ENCODE measurements at regions not wholly inside any gene's neighbourhood (a gene's known extent, or its start where the extent isn't known, plus 50 kb on each side); places are given as distances from the start of the nearest gene placed in this dataset.
"Not testable (repeated sequence)": the region's sequence is repeated elsewhere in the genome, so short reads cannot be mapped to it uniquely, and the experiment has no call there.

DNA sequence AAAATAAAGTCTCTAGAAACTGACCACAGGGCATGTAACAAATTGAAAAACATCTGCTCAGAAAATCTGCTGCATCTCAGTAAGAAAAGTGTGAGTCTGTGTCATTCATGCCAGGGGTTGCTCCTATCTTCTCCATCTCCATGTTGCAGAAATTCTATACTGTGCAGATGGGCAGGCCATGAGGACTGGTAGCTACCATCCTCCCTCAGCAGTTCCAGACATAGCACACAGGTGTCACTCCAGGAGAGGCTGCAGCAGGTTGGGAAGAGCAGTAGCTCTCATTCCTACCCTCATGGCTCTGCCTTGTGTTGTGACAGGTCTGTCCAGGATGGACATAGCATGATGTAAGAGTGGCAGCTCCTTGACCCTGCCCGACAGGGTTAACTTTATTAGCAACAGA is 173.4 kb downstream of the NDUFS4 start:
- DNase-seq, result peak; percentile 5

DNA sequence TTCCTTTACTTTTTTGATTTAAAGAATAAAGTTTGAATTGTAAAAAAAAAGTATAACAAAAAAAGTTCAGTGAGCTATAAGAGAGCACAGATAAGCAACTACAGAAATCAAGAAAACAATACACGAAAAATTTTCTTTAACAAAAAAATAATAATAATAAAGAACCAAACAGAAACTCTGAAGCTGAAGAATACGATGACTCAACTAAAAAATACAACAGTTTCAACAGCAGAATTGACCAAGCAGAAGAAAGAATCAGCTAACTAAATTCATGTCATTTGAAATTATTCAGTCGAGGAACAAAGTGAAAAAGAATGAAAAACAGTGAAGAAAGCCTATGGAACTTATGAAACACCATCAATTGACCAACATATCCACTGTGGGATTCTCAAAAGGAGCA is 177.7 kb downstream of the NDUFS4 start:
- no peak for DNase-seq

DNA sequence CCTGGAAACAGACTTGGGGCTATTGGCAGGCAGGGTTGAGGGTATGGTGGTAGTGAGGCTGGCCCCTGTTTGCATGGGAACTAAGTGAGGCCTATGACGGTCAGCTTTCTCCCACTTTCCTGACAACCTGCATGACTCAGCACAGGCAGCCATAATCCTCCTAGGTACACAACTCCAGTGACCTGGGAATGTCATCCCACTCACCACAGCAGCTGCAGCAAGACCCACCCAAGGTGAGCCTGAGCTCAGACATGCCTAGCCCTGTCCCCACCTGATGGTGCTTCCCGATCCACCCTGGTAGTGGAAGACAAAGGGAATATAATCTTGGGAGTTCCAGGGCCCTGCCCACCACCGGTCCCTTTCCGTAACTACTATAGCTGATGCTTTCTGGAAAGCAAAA is 178.7 kb downstream of the NDUFS4 start:
- no peak for DNase-seq

DNA sequence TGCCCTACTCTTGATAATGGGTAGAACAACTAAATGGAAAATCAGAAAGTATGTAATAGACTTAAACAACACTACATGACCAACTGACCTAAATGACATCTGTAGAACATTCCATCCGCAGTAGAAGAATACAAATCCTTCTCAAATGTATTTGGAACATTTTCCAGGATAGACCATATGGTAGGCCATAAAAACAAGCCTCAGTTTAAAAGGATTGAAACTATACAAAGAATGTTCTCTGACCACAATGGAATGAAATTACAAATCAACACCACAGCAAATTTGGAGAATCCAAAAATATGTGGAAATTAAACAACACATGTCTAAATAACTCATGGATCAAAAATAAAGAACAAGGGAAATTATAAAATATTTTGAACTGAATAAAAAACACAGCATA is 189.2 kb downstream of the NDUFS4 start:
- DNase-seq, result no peak

DNA sequence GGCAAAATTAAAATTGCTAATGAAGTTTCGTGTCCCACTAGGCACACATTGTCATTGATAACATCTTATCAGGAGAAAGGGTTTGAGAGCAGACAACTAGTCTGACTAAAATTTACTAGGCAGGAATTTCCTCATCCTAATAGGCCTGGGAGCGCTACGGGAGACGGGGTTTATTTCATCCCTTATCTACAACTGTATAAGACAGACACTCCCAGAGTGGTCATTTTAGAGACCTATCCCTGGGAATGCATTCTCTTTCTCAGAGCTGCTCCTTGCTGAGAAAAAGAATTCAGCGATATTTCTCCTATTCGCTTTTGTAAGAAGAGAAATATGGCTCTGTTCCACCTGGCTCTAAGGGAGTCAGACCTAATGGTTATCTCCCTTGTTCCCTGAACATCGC is 191.8 kb downstream of the NDUFS4 start:
- not testable (repeated sequence) for DNase-seq

DNA sequence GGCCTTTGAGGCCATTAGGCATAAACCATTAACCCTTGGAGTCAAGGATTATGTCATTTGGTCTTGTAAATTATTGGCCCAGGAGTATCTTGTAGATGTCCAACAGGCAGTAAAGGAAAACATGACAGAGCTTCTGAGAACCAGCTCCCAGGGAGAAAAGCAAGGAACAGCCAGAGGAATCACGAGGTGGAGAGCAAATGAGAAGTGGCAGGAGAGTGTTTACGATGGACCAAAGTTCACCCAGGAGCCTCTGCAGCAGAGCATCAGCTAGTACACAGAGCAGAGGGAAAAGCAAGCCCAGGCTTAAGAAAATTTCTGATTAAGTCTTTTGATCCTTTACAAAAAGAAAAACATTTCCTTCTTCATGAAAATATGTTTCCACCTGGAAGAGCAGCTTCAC is 206.2 kb downstream of the NDUFS4 start:
- DNase-seq, result no peak

DNA sequence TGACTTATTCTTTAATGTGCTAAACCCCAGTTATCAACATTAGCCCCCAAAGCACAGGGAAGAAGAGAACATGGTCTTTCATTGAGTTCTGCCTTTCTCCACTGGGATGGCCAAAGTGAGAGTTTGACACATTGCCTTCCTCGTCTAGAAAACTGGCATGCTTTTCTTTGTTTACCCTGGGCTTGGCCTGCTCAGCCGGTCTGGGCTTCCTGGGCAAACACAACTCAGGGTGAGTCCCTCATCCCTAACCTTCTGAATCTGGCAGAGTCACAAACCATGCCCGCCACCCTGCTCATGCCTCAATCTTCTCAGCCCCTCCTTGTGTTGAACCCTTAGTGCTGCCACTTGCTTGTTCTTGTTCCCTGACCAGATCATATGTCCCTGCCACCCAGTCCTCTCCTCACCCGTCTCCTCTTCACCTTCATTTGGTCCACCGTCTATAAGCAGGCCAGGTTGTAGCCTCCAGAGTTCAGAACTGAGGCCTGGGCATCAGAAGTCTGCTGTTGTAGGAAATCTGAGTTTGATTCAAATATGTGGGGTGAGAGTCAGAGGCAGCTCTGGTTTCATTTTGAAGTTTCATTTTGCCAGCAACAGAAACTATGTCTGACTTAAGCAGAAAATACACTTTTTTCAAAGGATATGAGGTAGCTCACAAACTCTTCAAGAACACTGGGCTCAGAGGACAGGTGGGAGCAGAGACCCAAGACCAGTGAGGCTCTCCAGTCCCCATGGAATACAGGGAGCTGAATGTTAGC is 217.6 kb downstream of the NDUFS4 start:
- no peak for DNase-seq

DNA sequence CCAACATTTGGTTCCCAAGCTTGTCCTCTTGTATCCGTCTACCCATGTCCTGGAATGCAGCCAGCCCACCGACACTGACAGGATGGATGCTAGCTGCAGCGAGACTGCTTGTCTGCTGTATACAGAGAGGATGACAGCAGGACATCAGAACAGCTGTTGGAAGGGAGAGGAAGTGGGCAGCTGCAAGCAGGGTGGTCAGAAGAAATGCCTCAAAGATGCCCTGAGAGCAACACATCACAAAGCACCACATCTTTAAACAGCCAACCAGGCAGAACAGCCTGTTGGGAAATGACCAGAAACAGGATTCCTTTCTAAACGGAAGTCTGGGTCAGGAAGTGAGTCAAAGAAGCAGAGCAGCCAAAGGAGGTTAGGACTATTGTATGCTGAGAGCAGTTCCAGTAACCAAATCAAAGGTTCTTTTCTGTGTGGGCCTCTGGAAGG is 219.1 kb downstream of the NDUFS4 start:
- DNase-seq, result peak; percentile 79

DNA sequence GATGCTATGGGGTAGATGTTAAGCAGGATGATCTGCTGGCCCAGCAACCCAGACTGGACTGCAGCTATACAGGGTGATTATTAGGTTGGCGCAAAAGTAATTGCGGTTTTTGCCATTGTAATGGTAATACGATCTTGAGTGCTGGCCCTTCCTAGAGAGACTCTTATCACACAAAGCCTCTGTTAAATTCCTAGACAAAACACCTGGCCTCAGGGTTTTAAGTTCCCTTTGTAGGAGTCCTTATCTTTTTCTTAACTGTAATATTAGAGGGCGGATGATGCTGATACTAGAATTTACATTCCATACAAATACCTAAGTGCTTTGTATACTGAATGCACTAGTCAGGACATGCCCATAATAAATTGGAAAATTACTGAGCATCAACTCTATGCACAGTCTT is 222.2 kb downstream of the NDUFS4 start:
- no peak for DNase-seq

DNA sequence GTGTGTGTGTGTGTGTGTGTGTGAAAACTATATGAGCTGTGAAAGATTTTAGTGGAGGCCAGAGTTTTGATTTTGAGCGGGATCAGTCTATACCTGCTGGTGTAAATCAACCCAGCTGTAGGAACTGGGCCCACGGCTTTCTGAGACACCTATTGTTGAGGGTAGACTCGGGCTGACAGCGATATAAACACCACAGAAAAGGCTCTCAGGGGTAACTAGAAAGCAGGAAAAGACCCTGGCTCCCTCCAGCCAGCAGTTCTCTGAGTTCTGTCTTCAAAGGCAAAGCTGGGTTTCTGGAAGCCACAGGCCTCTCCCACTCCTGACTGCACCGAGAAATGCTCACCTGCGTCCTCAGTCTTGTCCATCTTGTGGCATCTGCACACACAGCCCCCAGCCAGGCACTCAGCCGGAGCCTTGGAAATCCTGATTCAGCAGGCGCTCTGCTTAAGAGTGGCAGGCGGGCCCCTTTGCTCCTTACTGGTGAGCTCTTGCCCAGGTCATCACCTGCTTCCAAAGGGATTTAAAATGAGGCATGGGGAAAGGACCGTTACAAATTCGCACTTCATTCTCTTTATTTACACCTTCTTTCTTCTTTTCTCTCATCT is 223.3 kb downstream of the NDUFS4 start:
- DNase-seq, result no peak

DNA sequence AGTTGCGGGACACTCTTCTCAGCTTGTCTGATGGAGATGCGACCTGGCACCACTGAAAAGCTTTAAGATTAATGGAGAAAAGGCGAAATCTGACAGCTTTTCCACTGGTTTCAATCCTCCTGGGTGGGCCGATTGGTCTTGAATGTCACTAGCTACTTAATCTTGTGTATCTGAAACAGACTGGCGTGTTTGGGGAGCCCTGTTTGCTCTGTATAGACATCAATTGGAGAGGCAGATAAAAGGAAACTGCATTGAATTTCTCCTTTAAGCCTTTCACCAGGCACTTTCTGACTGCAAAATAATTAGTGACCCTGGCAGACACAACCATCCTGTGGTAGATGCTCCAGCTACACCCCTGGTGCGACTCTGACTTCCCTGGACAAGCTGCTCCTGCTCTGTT is 224.2 kb downstream of the NDUFS4 start:
- DNase-seq, result no peak

DNA sequence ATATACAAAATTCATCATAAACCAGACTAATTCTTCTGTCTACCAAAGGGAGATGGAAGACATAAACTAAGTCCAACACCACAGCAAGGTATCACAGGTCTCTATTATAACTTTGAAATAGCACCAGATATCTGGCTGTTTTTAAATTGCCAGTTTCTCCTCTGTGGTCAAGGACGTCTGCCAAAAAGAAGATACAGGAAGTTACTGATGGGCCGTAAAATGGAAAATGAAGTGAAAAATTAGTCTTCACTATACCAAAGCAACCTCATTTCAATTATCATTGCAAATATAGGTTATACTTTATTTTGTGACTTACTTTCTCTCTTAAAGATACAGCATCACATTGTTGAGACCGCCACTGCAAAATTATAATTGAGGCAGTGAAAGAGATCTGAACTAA is 225.5 kb downstream of the NDUFS4 start:
- DNase-seq, result no peak

DNA sequence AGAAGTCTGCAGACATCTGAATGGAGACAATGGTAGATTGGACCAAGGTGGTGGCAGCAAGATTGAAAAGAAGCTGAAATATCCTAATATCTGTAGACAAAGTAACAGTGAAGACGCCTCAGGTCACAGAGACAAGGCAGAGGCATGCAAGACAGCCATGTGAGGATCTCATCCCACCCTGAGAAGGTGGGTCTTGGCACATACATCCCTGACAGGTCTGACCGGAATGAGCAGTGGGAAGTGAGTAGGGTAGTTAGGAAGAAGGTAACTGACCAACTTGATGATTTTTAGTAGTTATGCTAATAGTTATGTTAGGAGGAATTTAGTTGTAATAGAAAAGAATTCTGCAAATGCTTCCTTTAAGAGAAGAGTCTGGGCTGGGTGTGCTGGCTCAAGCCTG is 229.6 kb downstream of the NDUFS4 start:
- DNase-seq, result no peak

DNA sequence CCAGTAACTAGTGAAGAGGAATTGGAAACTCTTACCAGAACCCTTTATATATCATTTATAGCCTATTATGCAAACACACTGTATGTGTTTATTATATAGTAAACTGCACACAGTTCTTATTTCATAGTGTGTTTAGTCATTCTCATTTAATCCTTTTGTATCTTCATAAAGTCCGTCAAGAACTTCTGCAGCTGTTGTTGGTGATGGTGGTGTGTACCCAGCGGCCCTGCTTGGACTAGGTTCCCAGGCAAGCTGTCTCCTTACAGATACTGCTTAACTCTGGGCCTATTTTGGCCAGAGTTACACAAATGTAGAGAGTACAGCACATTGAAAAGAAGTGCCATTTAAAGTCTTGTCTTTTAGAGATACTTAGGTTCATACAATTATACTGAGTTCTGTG is 231.9 kb downstream of the NDUFS4 start:
- no peak for DNase-seq

DNA sequence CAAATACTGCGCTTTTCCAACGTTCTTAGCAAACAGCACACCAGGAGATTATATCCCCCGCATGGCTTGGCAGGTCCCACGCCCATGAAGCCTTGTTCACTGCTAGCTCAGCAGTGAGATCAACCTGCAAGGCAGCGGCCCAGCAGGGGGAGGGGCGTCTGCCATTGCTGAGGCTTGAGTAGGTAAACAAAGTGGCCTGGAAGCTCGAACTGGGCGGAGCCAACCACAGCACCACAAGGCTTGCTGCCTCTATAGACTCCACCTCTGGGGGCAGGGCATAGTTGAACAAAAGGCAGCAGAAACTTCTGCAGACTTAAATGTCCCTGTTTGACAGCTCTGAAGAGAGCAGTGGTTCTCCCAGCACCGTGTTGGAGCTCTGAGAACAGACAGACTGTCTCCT is 239.2 kb downstream of the NDUFS4 start:
- not testable (repeated sequence) for DNase-seq

DNA sequence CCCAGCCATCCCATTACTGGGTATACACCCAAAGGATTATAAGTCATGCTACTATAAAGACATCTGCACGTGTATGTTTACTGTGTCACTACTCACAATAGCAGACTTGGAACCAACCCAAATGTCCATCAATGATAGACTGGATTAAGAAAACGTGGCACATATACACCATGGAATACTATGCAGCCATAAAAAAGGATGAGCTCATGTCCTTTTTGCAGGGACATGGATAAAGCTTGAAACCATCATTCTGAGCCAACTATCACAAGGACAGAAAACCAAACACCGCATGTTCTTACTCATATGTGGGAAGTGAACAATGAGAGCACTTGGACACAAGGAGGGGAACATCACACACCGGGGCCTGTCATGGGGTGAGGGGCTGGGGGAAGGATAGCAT is 248.0 kb downstream of the NDUFS4 start:
- not testable (repeated sequence) for DNase-seq

DNA sequence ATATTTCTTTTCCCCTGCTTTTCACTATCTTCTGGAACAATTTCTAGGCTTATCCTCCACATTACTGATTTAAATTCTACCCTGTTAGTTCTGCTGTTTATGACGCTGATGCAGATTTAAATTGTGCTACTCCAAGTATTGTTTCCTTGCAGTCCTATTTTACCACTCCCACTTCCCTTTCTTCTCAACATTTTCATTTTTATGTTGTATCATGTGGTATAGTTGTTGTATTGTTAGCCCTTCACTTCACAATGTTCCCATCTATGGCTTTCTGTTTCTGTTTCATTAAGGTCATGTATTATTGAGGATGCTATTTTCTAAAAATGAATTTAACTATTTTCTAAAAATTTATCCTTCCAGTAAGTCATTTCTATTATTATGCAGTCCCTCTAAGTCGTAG is 254.4 kb downstream of the NDUFS4 start:
- DNase-seq, result no peak

DNA sequence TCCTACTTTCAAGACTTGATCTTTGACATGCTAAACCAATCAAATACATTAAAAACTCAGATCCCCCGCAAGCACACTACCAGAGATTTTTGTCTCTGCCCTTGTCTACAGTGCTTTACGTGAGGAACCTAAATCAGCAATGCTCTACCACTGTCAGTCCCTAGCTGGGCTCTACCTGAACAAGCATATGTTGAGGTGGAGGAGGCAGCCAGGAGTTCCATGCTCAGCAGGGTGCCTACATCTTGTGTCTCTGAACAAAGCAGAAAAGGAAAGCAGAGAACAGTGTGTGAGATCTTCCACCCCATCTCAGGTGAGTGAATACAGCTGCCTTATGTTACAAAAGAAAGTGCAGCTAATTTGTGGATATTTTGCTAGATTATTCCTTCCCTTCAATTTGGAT is 255.0 kb downstream of the NDUFS4 start:
- no peak for DNase-seq

DNA sequence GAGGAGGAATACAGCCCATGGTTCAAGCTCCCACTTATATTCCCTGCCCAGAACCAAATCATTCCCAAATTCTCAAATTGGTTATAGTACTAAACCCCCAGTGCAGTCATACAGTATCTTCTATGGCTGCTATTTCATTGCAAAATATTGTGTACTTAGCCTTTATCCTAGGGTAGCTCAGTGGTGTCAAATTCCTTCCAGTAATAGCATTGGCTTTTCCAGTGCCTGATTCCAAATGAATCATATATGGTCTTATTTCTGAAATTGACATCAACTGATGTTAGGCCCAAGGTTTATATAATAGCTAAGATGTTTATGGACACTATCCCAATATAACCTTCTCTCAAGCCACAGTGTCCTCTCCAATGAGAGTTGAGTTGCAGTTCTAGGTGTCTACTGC is 256.7 kb downstream of the NDUFS4 start:
- no peak for DNase-seq

DNA sequence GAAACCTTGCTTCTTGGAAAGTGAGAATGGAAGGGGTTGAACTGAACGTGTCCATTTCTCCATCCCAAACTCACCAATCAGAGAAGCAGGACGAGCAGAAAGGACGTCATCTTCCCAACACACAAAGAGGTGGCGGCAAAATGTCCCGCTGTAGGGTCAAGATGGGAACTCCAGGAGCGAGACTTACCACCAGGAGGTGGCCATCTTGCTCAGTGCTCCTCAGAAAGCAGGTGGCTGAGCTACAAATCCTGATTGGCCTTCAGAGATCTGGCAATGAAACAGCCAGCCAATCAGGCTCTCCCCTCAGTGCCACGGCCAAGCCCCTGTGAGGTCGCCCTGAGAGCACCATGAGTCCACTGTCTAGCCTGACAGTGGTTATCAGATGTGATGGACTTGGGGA is 259.0 kb downstream of the NDUFS4 start:
- no peak for DNase-seq

DNA sequence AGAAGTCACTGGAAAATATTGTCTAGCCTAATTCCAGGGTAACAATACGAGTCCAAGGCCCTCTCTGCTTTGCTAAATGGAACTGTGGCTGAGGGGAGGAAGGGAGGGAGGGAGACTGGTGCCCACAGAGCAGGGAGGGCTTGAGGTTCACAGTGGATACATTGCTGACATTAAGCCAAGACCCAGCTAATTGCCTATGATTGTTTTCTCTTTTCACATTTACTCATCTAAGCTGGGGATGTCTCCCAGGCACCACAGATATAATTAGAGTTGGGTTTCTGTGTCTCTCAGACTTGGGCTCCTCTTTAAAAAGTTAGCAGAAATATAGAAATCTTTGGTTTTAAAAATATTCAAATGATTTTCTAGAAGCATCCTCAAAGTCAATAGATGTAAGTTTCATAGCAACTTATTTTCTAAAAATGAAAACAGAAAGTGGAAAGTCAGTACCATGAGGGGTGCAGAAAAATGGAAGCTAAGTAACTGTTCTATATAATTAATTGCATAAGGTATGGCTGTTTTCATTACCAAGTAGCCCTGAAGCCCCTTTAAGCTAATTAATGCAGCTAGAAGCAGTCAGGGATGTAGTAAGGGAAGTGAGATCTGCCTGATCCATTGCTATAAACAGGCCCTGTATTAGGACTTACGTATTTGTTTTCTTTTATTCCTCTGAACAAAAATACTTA is 259.8 kb downstream of the NDUFS4 start:
- DNase-seq, result no peak

DNA sequence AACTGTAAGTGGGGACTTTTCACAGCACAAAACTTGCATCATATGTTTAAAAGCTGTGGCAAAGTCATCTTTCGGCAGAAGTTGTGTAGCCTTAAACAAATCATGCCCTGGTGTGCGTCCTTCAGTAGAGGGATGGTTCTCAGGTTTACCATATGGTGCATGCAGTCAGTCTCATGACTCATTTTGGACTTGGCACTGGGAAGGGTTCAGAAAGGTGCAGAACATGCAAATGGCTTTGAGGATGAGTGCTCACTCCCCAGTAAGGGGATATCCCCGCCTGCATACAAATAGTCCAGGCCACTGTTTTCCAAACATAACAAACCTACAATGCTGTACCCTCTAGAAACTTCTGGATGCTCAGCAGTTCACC is 260.3 kb downstream of the NDUFS4 start:
- DNase-seq, result no peak

DNA sequence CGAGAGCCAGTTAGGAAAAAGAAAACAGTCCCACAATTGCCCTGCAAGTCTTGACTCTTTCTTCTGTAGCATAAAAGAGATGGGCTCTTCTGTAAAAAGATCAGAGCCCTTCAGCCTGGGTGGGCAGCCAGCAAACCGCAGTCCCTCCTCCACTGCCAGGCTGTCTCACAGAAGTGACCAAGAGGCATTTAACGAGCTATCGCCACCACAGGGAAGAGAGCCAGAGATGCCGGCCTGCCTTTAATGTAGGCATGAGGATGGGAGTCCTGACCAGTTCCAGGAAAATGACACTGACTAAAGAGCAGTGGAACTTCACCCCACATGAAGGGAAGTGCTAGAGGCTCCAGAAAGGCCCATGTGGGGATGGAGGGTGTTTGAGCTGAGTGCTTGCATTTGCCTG is 264.6 kb downstream of the NDUFS4 start:
- no peak for DNase-seq

DNA sequence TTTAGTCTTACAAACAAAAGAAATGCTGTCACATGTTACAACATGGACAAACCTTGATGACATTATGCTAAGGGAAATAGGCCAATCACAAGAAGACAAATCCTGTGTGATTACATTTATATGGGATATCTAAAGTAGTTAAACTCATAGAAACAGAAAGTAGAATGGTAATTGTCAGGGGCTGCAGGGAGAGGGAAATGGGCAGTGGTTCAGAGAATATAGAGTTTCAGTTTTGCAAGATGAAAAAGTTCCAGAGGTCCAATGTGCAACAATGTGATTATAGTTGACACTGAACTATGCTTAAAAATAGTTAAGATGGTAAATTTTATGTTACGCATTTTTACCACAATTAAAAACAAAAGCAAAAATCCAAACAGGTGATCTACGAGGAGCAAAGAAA is 265.5 kb downstream of the NDUFS4 start:
- DNase-seq, result no peak
